ENCODE measurements at regions not wholly inside any gene's neighbourhood (a gene's known extent, or its start where the extent isn't known, plus 50 kb on each side); places are given as distances from the start of the nearest gene placed in this dataset.
"Not testable (repeated sequence)": the region's sequence is repeated elsewhere in the genome, so short reads cannot be mapped to it uniquely, and the experiment has no call there.

DNA sequence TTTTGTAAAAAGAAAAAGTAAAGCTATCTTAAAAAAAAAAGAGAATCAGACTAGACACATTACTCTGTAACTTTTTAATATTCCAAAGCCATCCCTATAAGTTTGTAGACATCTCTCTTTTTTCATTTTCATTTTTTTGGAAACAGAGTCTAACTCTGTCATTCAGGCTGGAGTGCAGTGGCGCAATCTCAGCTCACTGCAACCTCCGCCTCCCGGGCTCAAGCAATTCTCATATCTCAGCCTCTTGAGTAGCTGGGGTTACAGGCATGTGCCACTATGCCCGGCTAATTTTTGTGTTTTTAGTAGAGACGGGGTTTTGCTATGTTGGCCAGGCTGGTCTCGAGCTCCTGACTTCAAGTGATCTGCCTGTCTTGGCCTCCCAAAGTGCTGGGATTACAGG lies 51.4 kb upstream of the ANKH start:
- not testable (repeated sequence) for DNase-seq

DNA sequence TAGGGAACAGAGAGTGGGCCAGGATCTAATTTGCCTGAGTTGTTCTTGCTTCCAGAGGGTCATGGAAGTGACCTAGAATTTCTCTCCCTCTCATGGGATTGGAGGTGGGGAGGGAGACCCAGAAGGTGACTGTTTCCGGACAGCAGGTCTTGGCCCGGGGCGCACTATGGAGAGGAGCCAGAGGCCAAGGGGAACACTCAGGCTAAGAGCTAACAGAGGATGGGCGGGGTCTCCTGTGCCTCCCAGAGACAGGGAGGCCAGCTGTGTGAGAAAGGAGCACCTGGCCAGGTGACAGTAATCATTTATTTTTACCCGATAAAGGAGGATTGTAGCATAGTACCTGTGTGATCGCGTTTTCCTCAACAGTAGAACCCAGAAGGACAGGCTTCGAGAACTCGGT lies 50.9 kb upstream of the ANKH start:
- no peak for DNase-seq

All from DMS153 (cell line).